Inflammatory macrophage treated with lipopolysaccharide for 1 hour (primary cell): ENCODE measurements at regions not wholly inside any gene's neighbourhood (a gene's known extent, or its start where the extent isn't known, plus 50 kb on each side); places are given as distances from the start of the nearest gene placed in this dataset.

ENCODE experiments used
- DNase-seq, 2 donors: peaks; one replicate each; pipeline ENCODE4 v3.0.0-alpha.2; 2020 to 2022

DNA sequence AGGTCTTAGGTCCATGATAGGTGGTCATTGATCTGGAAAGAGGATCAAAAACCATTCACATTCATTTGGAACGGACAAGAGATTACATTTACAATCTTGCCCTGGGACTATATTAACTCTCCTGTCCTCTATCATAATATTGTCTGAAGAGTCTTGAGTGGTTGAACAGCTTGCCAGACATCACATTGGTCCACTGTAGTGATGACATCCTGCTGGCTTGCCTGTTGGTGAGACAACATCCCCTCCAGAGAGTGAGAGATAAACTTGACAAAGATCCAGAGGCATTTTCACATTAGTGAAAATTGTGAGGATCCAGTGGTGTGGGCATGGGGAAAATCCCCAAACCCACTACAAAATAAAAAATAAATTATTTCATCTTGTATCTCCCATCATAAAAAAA is 155.7 kb upstream of the LEF1 start:
- no peak for DNase-seq

GRCh38 chr4:108322497-108322896 is 153.8 kb upstream of the LEF1 start:
- no peak for DNase-seq

DNA sequence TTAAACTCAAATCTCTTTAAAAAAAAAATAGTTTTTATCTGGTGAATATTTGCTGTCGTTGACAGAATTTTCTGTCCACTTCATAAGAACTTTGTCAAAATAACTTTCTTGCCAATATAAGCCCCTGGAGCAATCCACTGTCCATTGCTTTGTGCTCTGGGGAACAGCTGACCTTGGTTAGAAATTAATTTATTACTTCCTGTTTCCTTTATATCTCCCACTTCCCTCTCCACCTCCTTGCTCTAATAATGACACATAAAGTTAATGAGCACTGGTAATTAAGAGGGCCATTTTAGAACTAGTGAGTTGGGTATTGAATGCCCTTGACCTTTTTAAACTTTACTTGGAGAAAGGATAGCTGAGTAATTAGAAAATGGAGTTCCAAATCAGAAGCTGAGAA is 151.3 kb upstream of the LEF1 start:
- DNase-seq = no peak

DNA sequence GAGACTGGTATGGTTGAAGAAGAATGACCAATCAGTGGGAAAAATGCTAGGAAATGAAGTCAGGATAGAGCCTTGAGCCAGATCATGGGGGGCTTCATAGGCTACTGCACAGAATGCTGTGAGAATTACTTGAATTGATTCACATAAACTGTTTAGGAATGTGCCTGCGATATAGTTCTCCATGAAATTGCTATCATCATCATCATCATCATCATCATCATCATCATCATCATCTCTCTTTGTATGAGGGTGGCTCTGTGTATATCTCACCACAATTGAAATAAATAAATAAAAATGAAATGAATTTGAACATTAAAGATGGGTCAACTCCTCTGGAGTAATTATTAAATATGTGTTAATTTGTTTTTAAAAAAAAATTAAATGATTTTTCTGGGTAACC is 148.6 kb upstream of the LEF1 start:
- no peak for DNase-seq

DNA sequence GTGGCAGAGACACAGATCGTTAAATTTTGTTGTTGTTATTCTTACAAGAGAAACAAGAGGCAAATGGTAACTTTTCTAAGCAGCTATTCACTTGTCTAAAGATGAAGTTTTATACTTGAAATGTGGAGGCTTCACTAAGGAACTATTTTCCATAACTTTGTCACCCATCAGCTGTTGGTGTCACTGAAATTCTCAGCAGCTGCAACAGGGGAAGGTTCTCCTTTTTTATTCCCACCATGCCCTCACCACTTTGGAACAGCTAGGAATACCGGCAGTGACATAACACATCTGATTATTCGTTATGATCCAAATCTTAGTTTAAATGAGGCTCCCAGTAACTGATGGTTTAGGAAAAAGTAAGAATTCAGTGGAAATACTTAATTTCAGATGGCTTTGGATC is 147.0 kb upstream of the LEF1 start:
- DNase-seq = no peak

- no peak for DNase-seq
These were observed 146.3 kb upstream of the LEF1 start for GRCh38 chr4:108314900-108315589.

DNA sequence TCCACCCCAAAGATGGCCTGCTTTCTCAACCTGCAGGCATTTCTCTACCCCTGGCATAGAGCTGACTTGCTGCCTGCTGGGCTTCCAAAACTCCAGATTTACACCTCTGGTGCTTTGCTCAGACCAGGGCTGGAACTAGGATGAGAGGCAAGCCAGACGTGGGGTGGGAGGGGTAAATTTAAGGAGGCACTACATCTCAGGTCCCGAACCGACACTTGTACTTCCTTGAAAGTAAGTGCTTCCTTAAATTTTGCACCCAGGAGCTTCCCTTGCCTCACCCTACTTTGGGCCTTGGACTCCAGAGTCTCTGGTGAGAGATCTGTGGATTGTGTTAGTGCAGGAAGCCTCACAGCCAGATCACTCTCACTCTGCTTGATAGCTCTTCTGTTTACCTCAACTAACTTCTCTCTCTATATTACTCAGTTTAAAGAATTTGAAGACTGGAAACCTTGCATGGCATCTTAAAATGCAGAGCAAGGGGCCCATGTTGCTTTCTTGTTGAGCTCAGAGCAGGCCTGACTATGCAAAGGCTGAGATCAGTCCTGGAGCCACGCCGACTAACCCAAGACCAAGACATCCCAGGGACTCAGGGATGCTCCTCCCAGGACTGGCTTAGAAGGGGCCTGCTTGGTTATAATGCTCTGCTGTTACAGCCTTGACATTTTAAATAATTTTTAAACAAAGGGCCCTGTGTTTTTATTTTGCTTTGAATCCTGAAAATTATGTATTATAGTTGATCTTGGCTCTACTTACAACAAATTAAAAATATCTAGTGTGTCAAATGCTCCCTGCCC is 145.0 kb upstream of the LEF1 start:
- no peak for DNase-seq

GRCh38 chr4:108311313-108311712 is 142.6 kb upstream of the LEF1 start:
- no peak for DNase-seq

GRCh38 chr4:108303488-108304177 is 134.9 kb upstream of the LEF1 start:
- DNase-seq = no peak

- DNase-seq = no peak
These were observed 133.0 kb upstream of the LEF1 start for GRCh38 chr4:108301545-108302251.

DNA sequence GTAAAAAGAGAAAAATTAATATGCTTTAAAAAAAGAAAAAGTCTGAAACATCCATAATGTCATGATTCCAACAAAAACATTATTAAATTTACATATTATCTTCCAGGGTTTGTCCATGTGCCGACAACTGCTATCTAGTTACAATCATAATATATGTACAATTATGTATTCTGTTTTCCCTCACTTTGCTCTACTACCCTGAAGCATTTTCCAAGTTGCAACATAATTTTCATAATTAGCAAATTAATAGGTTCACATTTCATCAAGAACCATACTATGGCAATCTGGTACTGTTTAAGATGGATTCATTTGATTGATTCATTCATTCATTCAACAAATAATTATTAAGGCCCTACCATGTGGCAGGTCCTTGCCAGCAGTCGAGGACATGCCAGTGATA is 128.9 kb upstream of the LEF1 start:
- no peak for DNase-seq

- DNase-seq = no peak
These were observed 123.5 kb upstream of the LEF1 start for GRCh38 chr4:108292229-108292628.

GRCh38 chr4:108291137-108291536 is 122.4 kb upstream of the LEF1 start:
- DNase-seq = no peak

DNA sequence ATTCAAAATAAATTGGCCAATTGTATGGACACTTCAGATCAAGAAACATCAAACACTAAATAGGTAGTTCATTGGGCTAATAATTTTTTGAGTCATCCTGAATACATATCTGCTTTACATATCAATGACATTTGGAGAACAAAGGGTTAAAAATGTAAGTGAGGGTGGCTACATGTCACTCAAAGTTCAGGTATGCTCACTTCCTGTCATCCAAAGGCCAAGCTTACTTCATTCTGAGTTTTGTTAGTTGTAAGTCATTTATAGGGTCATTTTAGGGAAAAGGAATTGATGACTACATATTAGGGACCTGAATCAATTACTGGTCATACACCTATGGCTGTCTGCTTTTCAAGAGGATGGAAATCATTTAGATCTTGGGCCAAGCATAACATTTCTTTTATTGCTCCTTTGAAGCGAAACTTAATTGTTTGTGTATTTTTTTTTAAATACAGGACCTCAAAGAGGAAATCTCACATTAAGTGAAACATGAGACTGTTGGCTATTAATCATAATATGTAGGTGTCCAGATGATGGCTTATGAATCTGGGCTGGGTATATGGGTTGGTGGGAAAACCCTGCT is 119.2 kb upstream of the LEF1 start:
- DNase-seq = no peak

- no peak for DNase-seq
These were observed 111.3 kb upstream of the LEF1 start for GRCh38 chr4:108280072-108280471.

DNA sequence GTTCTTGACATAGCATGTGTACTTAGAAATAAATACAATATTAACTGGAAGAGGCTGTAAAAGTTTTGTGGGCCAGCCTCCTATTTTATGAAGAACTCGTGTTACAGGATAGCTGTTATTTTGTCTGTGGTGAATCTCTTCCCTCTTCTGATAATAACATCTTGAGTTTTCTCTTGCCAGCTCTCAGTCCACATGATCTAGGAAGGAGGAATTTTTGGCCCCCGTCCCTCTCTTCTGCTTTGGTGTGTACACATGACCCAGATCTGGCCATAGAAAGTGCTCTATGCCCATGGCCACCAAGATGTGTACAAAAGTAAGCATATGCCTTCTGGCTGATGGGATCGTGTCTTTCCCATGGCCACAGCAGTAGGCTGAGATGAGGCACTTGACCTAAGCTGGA is 108.0 kb upstream of the LEF1 start:
- no peak for DNase-seq

- no peak for DNase-seq
These were observed 104.3 kb upstream of the LEF1 start for GRCh38 chr4:108272986-108273385.

DNA sequence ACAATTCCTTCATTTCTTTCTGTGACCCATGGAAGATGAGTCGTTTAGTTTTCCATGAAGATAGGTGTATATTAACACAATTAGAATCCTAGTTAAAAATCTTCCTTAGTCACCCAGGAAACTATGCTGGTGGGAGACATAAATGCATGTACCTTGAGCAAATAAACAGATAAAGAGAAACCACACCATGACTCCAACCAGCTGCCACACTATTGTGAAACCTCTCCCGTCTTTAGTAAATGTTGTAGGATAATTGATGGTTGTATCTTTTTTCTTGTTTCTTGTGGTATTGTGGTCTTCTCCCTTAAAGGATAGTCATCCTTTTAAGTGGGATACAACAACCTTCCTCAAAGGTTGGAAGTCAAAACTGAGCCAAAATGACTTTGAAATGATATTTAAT is 103.8 kb upstream of the LEF1 start:
- DNase-seq = no peak

- no peak for DNase-seq
These were observed 103.3 kb upstream of the LEF1 start for GRCh38 chr4:108272046-108272445.

- DNase-seq = no peak
These were observed 102.0 kb upstream of the LEF1 start for GRCh38 chr4:108270466-108271450.

- no peak for DNase-seq
These were observed 96.0 kb upstream of the LEF1 start for GRCh38 chr4:108264693-108265092.

DNA sequence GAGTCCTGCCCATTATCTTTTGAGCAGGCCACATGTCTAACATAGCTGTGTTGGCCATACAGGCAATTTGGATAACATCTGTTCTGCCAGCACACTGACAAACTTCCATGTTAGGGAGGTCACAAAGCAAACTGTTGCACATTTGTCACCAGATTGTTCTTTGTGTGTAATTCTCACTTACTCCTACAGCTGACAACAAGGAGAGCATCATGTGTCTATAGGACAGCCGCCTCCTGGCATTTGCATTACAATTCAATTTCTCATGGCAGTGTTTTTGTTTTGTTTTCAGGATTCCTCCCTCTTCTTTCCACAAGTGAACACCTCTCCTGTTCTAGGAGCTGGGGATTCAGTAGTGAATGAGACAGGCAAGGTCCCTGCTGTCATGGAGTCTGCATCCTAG is 94.3 kb upstream of the LEF1 start:
- DNase-seq = no peak
